Chondrocyte (in vitro differentiated cells): ENCODE measurements at regions not wholly inside any gene's neighbourhood (a gene's known extent, or its start where the extent isn't known, plus 50 kb on each side); places are given as distances from the start of the nearest gene placed in this dataset.

Experiments
- DNase-seq: peaks from one replicate; pipeline ENCODE4 v3.0.0; 2021; ENCODE audit warnings: mixed read lengths, low spot score
- H3K27ac Mint-ChIP-seq: one replicate; pipeline ENCODE4 v1.8.0; 2021; ENCODE audit warnings: mild to moderate bottlenecking, moderate library complexity, mixed read lengths; ENCODE audit not compliant: unreplicated experiment
- H3K27me3 Mint-ChIP-seq: 2 replicates; pipeline ENCODE4 v1.8.0; 2021; ENCODE audit warnings: low read depth, mixed read lengths
- H3K36me3 Mint-ChIP-seq: 2 replicates; pipeline ENCODE4 v1.8.0; 2021; ENCODE audit warnings: low read depth, mixed read lengths
- H3K4me1 Mint-ChIP-seq: 2 replicates; pipeline ENCODE4 v1.8.0; 2021; ENCODE audit warnings: low read depth, mild to moderate bottlenecking, mixed read lengths
- H3K4me3 Mint-ChIP-seq: one replicate; pipeline ENCODE4 v1.8.0; 2021; ENCODE audit warnings: mild to moderate bottlenecking, moderate library complexity, mixed read lengths; ENCODE audit not compliant: unreplicated experiment
- H3K9me3 Mint-ChIP-seq: 2 replicates; pipeline ENCODE4 v1.8.0; 2021; ENCODE audit warnings: low read depth, mixed read lengths
- CTCF ChIP-seq: fragments of 200-600 bp; sonication (generic); IDR thresholded peaks from 2 replicates; pipeline ENCODE4 v1.5.0; 2021; ENCODE audit warnings: antibody characterized with exemption, mild to moderate bottlenecking, moderate library complexity

GRCh38 chr4:138890891-138891570 is 124.5 kb upstream of the NOCT start:
- no peaks in the 10 kb centered on the region for H3K36me3 Mint-ChIP-seq
- no peak overlapping the region for H3K27ac Mint-ChIP-seq
- DNase-seq, result no peak
- H3K4me3 Mint-ChIP-seq, result no peak overlapping the region
- no peaks in the 10 kb centered on the region for H3K9me3 Mint-ChIP-seq
- peaks cover 23% of the 10 kb centered on the region for H3K4me1 Mint-ChIP-seq
- TF ChIP-seq CTCF, result no peak
- H3K27me3 Mint-ChIP-seq, result no peaks in the 10 kb centered on the region

- Mint-ChIP-seq H3K4me3 (no peak overlapping the region), H3K27me3 (no peaks in the 10 kb centered on the region)
Measured at GRCh38 chr4:138889216-138889615, 126.4 kb upstream of the NOCT start.

GRCh38 chr4:138887741-138888140 is 127.8 kb upstream of the NOCT start:
- no peaks in the 10 kb centered on the region for H3K27me3 Mint-ChIP-seq
- DNase-seq, result no peak
- no peak overlapping the region for H3K4me3 Mint-ChIP-seq
- peaks cover 19% of the 10 kb centered on the region for H3K4me1 Mint-ChIP-seq
- H3K36me3 Mint-ChIP-seq, result peaks cover 1% of the 10 kb centered on the region
- H3K27ac Mint-ChIP-seq, result no peak overlapping the region
- no peak for TF ChIP-seq CTCF
- peaks cover 2% of the 10 kb centered on the region for H3K9me3 Mint-ChIP-seq

More at GRCh38 chr4:138889216-138889615, 126.4 kb upstream of the NOCT start:
- H3K4me1 Mint-ChIP-seq, result peaks cover 23% of the 10 kb centered on the region
- H3K27ac Mint-ChIP-seq, result no peak overlapping the region
- H3K9me3 Mint-ChIP-seq, result peaks cover under 1% of the 10 kb centered on the region
- TF ChIP-seq CTCF, result no peak
- no peak for DNase-seq
- peaks cover under 1% of the 10 kb centered on the region for H3K36me3 Mint-ChIP-seq

- peaks cover 1% of the 10 kb centered on the region for H3K36me3 Mint-ChIP-seq
- H3K9me3 Mint-ChIP-seq, result peaks cover 2% of the 10 kb centered on the region
Measured at GRCh38 chr4:138887341-138887740, 128.2 kb upstream of the NOCT start.

GRCh38 chr4:138879757-138880156 is 135.8 kb upstream of the NOCT start:
- Mint-ChIP-seq H3K9me3 (peaks cover 8% of the 10 kb centered on the region), H3K27me3 (no peaks in the 10 kb centered on the region), H3K4me1 (peaks cover 19% of the 10 kb centered on the region), H3K36me3 (peaks cover 1% of the 10 kb centered on the region), H3K4me3 (no peak overlapping the region), H3K27ac (no peak overlapping the region)
- no peak for DNase-seq
- no peak for TF ChIP-seq CTCF

More at GRCh38 chr4:138887341-138887740, 128.2 kb upstream of the NOCT start:
- no peak overlapping the region for H3K27ac Mint-ChIP-seq
- TF ChIP-seq CTCF, result no peak
- no peaks in the 10 kb centered on the region for H3K27me3 Mint-ChIP-seq
- DNase-seq, result no peak
- H3K4me3 Mint-ChIP-seq, result no peak overlapping the region
- peaks cover 16% of the 10 kb centered on the region for H3K4me1 Mint-ChIP-seq
